22Rv1 (cell line): ENCODE measurements at regions not wholly inside any gene's neighbourhood (a gene's known extent, or its start where the extent isn't known, plus 50 kb on each side); places are given as distances from the start of the nearest gene placed in this dataset.

Experiments used
- ZFX ChIP-seq: fragments of 450-650 bp; IDR thresholded peaks from 2 replicates; pipeline ENCODE4 v1.6.1; 2017; ENCODE audit warnings: antibody characterized with exemption, borderline replicate concordance
- TF ChIP-seq, protein P1 (sequence below): fragments of 450-650 bp; IDR thresholded peaks from 2 replicates; pipeline ENCODE4 v1.5.1; 2017; ENCODE audit warnings: mild to moderate bottlenecking

DNA sequence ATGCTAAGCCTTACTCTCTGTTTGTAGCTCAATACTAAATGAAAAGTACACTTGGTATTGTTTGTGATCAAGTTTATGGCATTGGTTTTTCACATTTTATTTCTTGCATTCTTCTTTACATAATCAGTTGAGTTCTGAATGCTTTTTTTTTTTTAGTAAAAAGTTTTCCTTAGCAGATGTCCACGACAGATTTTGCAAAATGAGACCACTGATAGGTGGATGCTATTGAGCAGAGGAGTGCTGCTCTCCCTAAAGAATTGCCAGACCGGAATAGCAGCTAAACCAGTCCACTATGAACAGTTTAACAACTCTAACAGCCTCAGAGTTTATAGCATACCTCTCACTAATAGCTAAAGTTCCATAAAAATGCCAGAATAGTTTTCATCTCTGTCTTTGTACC is 225.1 kb upstream of the CACNA2D1 start:
- TF ChIP-seq, protein P1, sequence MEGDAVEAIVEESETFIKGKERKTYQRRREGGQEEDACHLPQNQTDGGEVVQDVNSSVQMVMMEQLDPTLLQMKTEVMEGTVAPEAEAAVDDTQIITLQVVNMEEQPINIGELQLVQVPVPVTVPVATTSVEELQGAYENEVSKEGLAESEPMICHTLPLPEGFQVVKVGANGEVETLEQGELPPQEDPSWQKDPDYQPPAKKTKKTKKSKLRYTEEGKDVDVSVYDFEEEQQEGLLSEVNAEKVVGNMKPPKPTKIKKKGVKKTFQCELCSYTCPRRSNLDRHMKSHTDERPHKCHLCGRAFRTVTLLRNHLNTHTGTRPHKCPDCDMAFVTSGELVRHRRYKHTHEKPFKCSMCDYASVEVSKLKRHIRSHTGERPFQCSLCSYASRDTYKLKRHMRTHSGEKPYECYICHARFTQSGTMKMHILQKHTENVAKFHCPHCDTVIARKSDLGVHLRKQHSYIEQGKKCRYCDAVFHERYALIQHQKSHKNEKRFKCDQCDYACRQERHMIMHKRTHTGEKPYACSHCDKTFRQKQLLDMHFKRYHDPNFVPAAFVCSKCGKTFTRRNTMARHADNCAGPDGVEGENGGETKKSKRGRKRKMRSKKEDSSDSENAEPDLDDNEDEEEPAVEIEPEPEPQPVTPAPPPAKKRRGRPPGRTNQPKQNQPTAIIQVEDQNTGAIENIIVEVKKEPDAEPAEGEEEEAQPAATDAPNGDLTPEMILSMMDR: no peak
- no peak for TF ChIP-seq ZFX
